Parathyroid adenoma (tissue), 2 donors: ENCODE measurements at regions not wholly inside any gene's neighbourhood (a gene's known extent, or its start where the extent isn't known, plus 50 kb on each side); places are given as distances from the start of the nearest gene placed in this dataset.

Experiments
- H2AFZ ChIP-seq: fragments of 300-600 bp; sonication (generic); one replicate; pipeline ENCODE4 v1.7.0; 2017; ENCODE audit warnings: antibody characterized with exemption, mild to moderate bottlenecking
- H3K27ac ChIP-seq: fragments of 300-600 bp; sonication (generic); one replicate; pipeline ENCODE4 v1.7.0; 2017
- H3K27me3 ChIP-seq: fragments of 300-600 bp; sonication (generic); one replicate; pipeline ENCODE4 v1.7.0; 2017; ENCODE audit warnings: low read length; ENCODE audit not compliant: control insufficient read depth, insufficient read depth
- H3K36me3 ChIP-seq: fragments of 300-600 bp; sonication (generic); one replicate; pipeline ENCODE4 v1.7.0; 2017; ENCODE audit warnings: low read length; ENCODE audit not compliant: control insufficient read depth, insufficient read depth
- H3K4me1 ChIP-seq: fragments of 300-600 bp; sonication (generic); one replicate; pipeline ENCODE4 v1.7.0; 2017; ENCODE audit warnings: control low read depth
- H3K4me2 ChIP-seq: fragments of 300-600 bp; sonication (generic); one replicate; pipeline ENCODE4 v1.7.0; 2017; ENCODE audit warnings: low read length
- H3K4me3 ChIP-seq: fragments of 300-600 bp; sonication (generic); one replicate; pipeline ENCODE4 v1.7.0; 2017; ENCODE audit warnings: low read depth, low read length
- H3K79me2 ChIP-seq: fragments of 300-600 bp; sonication (generic); one replicate; pipeline ENCODE4 v1.7.0; 2017; ENCODE audit warnings: control low read depth
- H3K9ac ChIP-seq: fragments of 300-600 bp; sonication (generic); one replicate; pipeline ENCODE4 v1.7.0; 2017; ENCODE audit warnings: mild to moderate bottlenecking
- H3K9me3 ChIP-seq: fragments of 300-600 bp; sonication (generic); one replicate; pipeline ENCODE4 v1.7.0; 2017; ENCODE audit warnings: low read length; ENCODE audit not compliant: control insufficient read depth
- CTCF ChIP-seq: fragments of 300-600 bp; sonication (generic); IDR thresholded peaks from one replicate; pipeline ENCODE4 v1.7.0; 2017; ENCODE audit warnings: antibody characterized with exemption, mild to moderate bottlenecking
- donor health status: primary hyperparathyroidism.

- no peak overlapping the region for H2AFZ ChIP-seq
- H3K36me3 ChIP-seq: no peaks in the 10 kb centered on the region
- H3K4me2 ChIP-seq: no peak overlapping the region
- no peak overlapping the region for H3K9ac ChIP-seq
- no peaks in the 10 kb centered on the region for H3K27me3 ChIP-seq
- no peak overlapping the region for H3K27ac ChIP-seq
- no peak for TF ChIP-seq CTCF
- H3K9me3 ChIP-seq: no peaks in the 10 kb centered on the region
- no peaks in the 10 kb centered on the region for H3K79me2 ChIP-seq
- no peak overlapping the region for H3K4me3 ChIP-seq
- no peaks in the 10 kb centered on the region for H3K4me1 ChIP-seq
Observed at GRCh38 chr11:16630651-16631050, 107.8 kb upstream of the C11orf58 start.

GRCh38 chr11:16618431-16618830, 120.0 kb upstream of the C11orf58 start:
- no peak overlapping the region for H2AFZ ChIP-seq
- H3K36me3 ChIP-seq: no peaks in the 10 kb centered on the region
- H3K9ac ChIP-seq: no peak overlapping the region
- H3K9me3 ChIP-seq: no peaks in the 10 kb centered on the region
- no peak overlapping the region for H3K4me2 ChIP-seq
- H3K4me3 ChIP-seq: no peak overlapping the region
- no peaks in the 10 kb centered on the region for H3K79me2 ChIP-seq
- H3K27ac ChIP-seq: no peak overlapping the region
- TF ChIP-seq CTCF: no peak
- no peaks in the 10 kb centered on the region for H3K4me1 ChIP-seq
- H3K27me3 ChIP-seq: no peaks in the 10 kb centered on the region

- Histone ChIP-seq H3K9me3 (no peaks in the 10 kb centered on the region), H3K4me3 (no peak overlapping the region), H3K27ac (no peak overlapping the region), H3K27me3 (no peaks in the 10 kb centered on the region), H3K4me2 (no peak overlapping the region), H3K4me1 (no peaks in the 10 kb centered on the region), H3K36me3 (no peaks in the 10 kb centered on the region), H2AFZ (no peak overlapping the region), H3K79me2 (no peaks in the 10 kb centered on the region), H3K9ac (no peak overlapping the region)
- TF ChIP-seq CTCF: no peak
Observed at GRCh38 chr11:16615480-16615879, 123.0 kb upstream of the C11orf58 start.

GRCh38 chr11:16613512-16614381, 124.7 kb upstream of the C11orf58 start:
- peak overlapping the region; percentile 41 for H3K4me3 ChIP-seq
- H3K4me2 ChIP-seq: peak overlapping the region; percentile 65
- H3K27ac ChIP-seq: no peak overlapping the region
- H3K9ac ChIP-seq: no peak overlapping the region
- no peaks in the 10 kb centered on the region for H3K27me3 ChIP-seq
- H2AFZ ChIP-seq: peak overlapping the region; percentile 68
- TF ChIP-seq CTCF: peak; percentile 68
- H3K36me3 ChIP-seq: no peaks in the 10 kb centered on the region
- no peaks in the 10 kb centered on the region for H3K79me2 ChIP-seq
- H3K4me1 ChIP-seq: no peaks in the 10 kb centered on the region
- no peaks in the 10 kb centered on the region for H3K9me3 ChIP-seq

GRCh38 chr11:16613262-16613511, 125.3 kb upstream of the C11orf58 start:
- Histone ChIP-seq H2AFZ (no peak overlapping the region), H3K4me2 (peak overlapping the region; percentile 65), H3K4me1 (no peaks in the 10 kb centered on the region), H3K9me3 (no peaks in the 10 kb centered on the region), H3K79me2 (no peaks in the 10 kb centered on the region), H3K4me3 (no peak overlapping the region), H3K27me3 (no peaks in the 10 kb centered on the region), H3K36me3 (no peaks in the 10 kb centered on the region), H3K27ac (no peak overlapping the region), H3K9ac (no peak overlapping the region)
- TF ChIP-seq CTCF: no peak
